SK-N-SH (cell line): ENCODE measurements at regions not wholly inside any gene's neighbourhood (a gene's known extent, or its start where the extent isn't known, plus 50 kb on each side); places are given as distances from the start of the nearest gene placed in this dataset.

Experiments
- CHD2 ChIP-seq: fragments of 150-350 bp; IDR thresholded peaks from 2 replicates; pipeline ENCODE4 v1.6.1; 2018; ENCODE audit warnings: low read length; ENCODE audit not compliant: partially characterized antibody
- EP300 ChIP-seq, 2 experiments: IDR thresholded peaks; 2 replicates each; pipeline versions ENCODE4 v1.4.0 to v1.6.1; 2012; ENCODE audit warnings: borderline replicate concordance in 1 of 2, low read depth in 1 of 2, low read length in 1 of 2
- EZH2phosphoT487 ChIP-seq: fragments of 200-600 bp; sonication (generic); IDR thresholded peaks from 2 replicates; pipeline ENCODE4 v1.6.1; 2017; ENCODE audit warnings: low read depth, mixed run types, mild to moderate bottlenecking, antibody characterized with exemption, moderate library complexity, borderline replicate concordance
- GABPA ChIP-seq: IDR thresholded peaks from 2 replicates; pipeline ENCODE4 v1.4.0; 2012; ENCODE audit warnings: low read depth, mild to moderate bottlenecking
- POLR2AphosphoS5 ChIP-seq: IDR thresholded peaks from 2 replicates; pipeline ENCODE4 v1.6.1; 2012; ENCODE audit warnings: low read depth, low read length
- RCOR1 ChIP-seq: fragments of 150-350 bp; IDR thresholded peaks from 2 replicates; pipeline ENCODE4 v1.6.1; 2017; ENCODE audit warnings: antibody characterized with exemption, low read length
- RXRA ChIP-seq: IDR thresholded peaks from 2 replicates; pipeline ENCODE4 v1.4.0; 2012; ENCODE audit warnings: low read depth, mild to moderate bottlenecking, borderline replicate concordance
- SMC3 ChIP-seq: IDR thresholded peaks from 2 replicates; pipeline ENCODE4 v1.6.1; 2012; ENCODE audit warnings: low read depth, low read length, improper control_type of control experiment
- TCF12 ChIP-seq: IDR thresholded peaks from 2 replicates; pipeline ENCODE4 v1.4.0; 2012
- TEAD4 ChIP-seq: IDR thresholded peaks from 2 replicates; pipeline ENCODE4 v1.4.0; 2012; ENCODE audit warnings: mild to moderate bottlenecking, borderline replicate concordance; ENCODE audit not compliant: insufficient read depth
- TF ChIP-seq, protein P1 (sequence below): fragments of 200-600 bp; sonication (generic); IDR thresholded peaks from 2 replicates; pipeline ENCODE4 v1.6.1; 2017; ENCODE audit warnings: antibody characterized with exemption, mild to moderate bottlenecking, moderate library complexity
- TF ChIP-seq, protein P2 (sequence below): IDR thresholded peaks from 2 replicates; pipeline ENCODE4 v1.4.0; 2012; ENCODE audit warnings: low read depth

DNA sequence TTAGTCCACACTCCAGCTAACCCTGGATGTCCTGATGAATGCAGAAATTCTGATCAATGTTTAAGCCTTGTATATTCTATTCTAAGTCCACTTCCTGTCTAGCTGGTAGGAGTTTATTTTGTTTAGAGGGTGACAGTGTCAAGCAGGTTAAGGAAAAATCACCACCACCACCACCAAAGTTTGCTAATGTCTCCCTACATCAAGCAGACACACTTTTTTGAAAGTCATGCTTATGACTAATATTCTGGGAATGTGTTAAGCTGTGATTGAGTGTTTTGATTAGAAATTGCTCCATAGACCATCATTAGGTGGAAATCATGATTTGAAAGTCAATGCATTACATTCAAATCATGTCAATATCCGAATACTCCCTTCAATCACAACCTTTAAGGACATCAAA is 1530.1 kb downstream of the MAT2B start:
- TF ChIP-seq, protein P1, sequence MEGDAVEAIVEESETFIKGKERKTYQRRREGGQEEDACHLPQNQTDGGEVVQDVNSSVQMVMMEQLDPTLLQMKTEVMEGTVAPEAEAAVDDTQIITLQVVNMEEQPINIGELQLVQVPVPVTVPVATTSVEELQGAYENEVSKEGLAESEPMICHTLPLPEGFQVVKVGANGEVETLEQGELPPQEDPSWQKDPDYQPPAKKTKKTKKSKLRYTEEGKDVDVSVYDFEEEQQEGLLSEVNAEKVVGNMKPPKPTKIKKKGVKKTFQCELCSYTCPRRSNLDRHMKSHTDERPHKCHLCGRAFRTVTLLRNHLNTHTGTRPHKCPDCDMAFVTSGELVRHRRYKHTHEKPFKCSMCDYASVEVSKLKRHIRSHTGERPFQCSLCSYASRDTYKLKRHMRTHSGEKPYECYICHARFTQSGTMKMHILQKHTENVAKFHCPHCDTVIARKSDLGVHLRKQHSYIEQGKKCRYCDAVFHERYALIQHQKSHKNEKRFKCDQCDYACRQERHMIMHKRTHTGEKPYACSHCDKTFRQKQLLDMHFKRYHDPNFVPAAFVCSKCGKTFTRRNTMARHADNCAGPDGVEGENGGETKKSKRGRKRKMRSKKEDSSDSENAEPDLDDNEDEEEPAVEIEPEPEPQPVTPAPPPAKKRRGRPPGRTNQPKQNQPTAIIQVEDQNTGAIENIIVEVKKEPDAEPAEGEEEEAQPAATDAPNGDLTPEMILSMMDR: no peak
- TF ChIP-seq EZH2phosphoT487 (no peak), RXRA (no peak), TEAD4 (no peak), TCF12 (no peak), SMC3 (no peak), POLR2AphosphoS5 (no peak), GABPA (no peak), RCOR1 (no peak), EP300 (IDR thresholded peaks at IDR 0.05; ENCODE audit: borderline replicate concordance in 1 of 2, low read depth in 1 of 2, low read length in 1 of 2) (no peak), CHD2 (no peak)
- TF ChIP-seq, protein P2, sequence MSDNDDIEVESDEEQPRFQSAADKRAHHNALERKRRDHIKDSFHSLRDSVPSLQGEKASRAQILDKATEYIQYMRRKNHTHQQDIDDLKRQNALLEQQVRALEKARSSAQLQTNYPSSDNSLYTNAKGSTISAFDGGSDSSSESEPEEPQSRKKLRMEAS: no peak
